DMS114 treated with DMSO at 0.1 percent for 48 hours (cell line): ENCODE measurements at regions not wholly inside any gene's neighbourhood (a gene's known extent, or its start where the extent isn't known, plus 50 kb on each side); places are given as distances from the start of the nearest gene placed in this dataset.
"Not testable (repeated sequence)": the region's sequence is repeated elsewhere in the genome, so short reads cannot be mapped to it uniquely, and the experiment has no call there.

Experiments
- DNase-seq: peaks from one replicate; lab custom pipeline; 2025; ENCODE audit not compliant: unreplicated experiment; lab: John Stamatoyannopoulos, UW

DNA sequence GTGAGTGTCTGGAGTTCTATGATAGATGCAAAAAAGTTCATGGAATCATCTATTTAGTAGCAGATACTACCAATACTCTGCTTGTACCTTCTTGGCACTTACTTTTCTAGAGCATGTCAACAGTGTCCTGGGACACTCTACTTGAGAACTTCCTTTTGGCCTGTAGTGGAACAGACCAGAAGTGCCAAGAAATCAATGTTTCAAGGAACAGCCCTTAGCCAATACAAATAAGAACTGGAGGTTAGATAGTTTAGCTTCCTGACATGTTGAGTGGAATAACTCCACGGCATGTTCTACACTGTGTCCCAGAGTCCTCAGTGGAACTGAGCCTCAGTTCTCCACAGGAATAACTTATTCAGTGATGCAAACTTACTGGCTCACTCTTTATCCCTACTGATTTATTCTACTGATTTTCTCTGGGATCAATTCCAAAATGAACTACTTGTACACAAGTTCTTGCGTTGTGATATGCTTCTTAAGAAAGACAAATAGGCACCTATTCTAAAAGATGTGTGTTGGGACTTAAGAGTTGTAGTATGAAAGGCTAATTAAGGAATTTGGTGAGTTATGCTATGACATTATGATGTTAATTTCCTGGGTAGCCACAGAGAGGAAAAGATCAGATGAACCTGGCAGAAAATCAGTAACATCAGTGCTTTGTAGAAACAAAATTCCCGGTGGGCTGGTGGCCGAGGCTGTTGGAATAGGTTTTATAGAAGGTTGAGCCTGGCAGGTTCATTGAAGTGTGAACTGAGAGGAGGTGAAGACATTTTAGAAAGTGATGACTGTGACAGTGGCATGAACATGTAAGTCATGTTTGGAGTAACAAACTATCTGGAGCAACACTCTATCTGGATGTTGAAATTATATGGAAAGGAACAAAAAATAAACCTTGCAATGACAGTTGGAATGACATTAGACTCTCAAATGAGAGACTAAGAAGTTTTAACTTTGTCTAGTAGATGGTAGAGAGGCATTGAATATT lies 101.8 kb upstream of the RBMS3 start:
- DNase-seq: no peak

DNA sequence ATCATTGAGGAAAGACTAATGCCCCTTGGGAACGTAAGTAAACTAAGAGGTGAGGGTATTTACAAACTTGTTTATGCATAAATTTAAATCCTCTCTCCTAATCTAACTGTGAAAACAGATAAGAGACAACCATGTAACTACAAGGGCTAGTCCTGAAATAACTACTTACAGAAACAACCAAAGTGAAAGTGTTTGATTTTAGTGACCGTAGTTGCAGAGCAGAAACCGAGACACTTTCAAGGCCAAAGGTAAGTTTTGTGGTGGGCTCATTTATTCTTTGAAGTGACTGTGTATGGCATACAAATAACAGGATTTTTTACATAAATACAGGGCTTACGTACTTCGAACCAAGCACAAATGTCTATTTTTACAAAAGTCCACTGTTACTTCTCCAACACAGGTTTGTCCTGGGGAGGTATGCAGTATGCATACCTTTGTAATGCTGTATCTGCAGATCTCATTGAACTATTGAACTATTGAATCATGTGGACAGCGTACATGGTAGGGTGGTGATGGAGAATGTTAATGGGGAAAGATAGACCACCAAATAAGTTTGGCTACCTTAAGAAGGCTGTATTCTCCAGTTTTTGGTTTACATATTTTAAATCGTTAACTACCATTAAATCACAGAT lies 99.6 kb upstream of the RBMS3 start:
- no peak for DNase-seq

DNA sequence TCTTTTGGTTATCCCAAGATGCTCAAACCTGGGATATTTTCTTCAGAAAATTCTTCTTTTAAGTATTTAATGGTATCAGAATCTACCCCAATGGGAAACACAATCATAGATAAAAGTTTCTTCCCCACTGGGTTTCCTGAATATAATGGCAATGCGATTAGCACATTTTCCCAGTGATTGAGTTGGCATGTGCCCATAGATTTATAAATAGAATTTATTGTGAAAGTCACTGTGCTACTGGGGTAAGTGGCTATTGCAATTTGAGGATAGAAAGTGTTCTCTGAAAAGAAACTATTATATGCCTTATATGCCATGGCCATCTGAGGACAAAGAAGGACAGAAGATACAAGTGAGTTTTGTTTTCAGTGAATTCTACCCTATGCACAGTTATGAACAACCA lies 99.0 kb upstream of the RBMS3 start:
- no peak for DNase-seq

DNA sequence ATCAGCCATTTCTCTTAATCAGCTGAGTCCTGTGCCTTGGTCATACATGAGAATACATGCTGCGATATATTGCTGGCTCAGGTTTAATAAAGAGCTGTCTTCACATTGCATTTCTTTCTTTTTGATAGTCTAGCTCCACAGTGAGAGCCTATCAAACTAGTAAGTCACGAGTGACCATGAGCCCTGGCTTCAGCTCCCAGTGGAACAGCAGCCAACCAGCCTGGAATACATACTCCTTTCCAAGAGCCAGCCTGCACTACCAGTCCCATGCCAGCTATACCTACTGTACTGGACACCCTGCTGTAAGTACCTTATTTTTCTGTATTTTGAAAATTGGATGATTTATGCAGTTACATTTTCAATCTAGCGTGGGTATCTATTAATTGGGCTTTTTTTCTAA lies 98.0 kb upstream of the RBMS3 start:
- not testable (repeated sequence) for DNase-seq

DNA sequence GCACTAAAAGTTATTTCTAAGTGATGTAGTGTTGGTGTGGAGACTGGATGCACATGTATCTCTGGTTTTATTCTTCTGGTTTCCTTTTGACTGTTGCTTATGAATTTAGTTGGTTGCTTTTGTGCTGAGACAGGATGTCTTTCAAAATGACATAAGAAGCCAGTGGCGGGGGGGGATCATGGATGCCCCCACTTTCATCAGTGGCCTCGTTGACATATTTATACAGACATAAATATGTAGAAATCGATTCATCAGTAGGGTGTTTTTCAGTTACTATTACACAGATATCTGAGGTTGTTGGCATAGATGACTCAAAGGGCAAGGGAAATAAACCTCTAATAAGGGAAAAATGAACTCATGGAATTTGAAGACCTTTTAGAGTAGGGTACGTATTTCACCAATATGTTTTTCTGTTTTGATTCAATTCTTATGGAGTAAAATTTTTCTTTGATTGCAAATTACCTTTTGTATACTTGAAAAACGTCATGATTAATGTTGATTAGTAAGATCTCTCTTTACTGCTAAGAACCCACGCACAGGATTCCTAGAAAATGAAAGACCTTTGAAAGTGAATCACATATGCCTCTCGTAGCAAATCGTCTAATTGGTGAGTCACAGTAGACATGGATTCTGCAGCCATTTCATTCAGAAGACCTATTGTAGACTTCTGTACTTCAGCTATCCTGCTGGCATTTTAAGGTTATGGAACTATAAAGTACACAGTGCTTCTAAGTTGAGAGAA lies 97.4 kb upstream of the RBMS3 start:
- DNase-seq: no peak

DNA sequence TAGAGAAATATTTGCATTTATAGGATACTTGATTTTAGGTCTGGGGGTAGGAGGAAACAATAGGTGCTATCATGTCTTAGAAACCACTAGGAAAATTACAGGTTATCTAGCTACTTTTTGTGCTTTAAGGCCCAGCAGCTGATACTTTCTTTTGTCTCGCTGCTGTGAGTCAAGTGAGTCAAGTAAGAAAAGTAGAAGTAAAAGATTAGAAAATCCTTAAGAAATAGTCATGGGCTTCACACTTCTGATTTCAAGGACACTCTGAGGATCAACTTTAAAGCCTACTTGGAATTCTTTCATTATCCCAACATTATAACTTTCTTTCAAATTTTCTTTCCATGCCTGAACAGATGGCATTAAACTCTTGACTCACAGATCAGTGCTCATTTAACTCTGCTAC lies 95.2 kb upstream of the RBMS3 start:
- DNase-seq: no peak

DNA sequence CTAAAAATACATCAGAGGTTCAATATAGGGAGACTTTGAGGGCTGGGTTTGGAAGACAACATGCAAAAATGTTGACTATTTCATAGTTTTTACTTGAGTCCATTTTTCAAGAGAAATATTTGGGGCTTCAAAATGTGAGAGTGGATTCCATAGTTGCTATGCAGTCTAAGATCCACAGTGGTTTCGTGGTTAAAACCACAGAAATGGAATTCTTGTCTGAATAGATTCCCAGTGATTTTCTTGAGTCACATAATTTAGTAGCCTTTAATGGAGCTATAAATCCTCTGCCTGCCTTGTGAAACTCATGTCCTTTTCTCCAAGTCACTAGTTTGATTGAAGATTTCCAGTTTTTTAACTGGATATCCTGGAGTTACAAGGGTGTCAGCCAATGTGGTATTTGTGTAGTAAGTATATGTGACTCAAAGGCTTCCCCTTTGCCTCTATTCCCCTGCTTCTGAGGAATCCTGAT lies 94.7 kb upstream of the RBMS3 start:
- DNase-seq: no peak

DNA sequence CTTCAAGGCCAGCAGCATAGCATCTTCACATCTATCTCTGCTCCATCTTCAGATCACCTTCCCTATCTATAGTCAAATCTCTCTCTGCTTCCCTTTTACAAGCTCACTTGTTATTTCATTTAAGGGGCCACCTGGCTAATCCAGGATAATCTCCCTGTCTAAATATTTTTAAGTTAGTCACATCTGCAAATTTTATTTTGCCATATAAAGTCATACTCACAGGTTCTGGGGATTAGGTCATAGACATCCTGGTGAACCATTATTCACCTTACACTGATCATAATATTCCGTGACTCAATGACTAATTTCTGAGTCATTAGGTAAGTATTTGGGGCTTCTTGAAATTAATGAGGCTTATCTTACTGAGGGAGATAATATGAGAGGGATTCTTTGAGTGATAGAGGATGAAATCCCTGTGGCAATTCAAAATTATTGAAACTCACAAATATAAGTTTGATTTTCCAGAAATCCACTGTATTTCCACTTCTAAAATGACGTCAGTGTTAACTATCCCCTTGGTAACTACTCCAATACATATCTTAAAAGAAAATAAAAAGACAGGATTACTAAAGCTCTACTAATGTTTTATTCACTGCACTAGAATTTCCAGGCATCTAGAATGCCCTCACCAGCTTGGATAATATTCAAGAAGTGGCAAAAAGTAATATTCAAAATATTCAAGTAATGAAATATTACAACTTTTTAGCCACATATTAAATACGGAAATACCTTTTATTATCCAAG lies 93.7 kb upstream of the RBMS3 start:
- DNase-seq: no peak

DNA sequence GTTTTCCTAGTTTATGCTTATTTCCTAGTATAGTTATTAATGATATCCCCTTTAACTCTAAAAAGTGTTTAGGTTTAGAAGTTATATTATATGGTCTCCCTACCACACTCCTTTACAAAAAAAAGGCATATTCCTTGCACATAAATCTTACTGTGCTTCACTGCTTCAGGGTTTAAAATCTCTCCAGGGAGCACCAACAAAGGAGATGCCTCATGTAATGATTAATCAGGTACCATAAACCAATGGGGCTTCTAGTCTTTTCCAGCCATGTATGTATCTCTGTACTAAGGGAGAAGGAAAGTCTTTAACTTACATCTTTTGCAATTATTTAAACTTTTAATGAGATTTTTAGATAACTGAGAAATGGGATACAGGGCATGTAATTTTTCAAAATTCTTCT lies 91.5 kb upstream of the RBMS3 start:
- no peak for DNase-seq

DNA sequence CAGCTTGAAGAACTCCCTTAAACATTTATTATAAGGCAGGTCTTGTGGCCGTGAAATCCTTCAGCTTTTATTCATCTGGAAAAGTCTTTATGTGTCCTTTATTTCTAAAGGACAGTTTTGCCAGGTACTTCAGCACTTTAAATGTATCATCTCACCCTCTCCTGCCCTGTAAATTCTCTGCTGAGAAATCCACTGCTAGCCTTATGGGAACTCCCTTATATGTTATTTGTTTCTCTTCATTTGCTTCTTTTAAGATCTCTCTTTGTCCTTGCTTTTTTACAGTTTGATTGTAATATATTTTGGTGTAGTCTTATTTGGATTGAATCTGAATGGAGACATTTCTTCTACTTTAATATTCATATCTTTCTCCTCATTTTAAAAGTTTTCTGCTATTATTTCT lies 86.7 kb upstream of the RBMS3 start:
- DNase-seq: no peak

DNA sequence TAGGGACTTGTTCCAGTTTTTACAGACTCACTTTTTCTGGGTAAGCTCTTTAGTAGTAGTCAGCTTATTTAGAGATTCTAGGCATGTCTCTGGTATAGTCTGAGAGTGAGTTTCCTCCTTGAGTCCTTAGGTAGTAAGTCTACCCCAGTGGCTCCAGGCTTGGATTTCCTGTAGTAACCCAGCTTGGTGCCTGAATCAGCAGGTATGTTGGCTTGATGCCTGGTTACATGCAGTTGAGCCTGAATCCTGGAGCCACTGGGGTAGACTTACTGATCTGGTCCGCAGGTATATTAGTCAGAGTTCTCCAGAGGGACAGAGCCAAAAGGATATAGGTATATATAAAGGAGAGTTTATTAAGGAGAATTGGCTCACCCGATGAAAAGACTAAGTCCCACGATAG lies 85.8 kb upstream of the RBMS3 start:
- DNase-seq: no peak

DNA sequence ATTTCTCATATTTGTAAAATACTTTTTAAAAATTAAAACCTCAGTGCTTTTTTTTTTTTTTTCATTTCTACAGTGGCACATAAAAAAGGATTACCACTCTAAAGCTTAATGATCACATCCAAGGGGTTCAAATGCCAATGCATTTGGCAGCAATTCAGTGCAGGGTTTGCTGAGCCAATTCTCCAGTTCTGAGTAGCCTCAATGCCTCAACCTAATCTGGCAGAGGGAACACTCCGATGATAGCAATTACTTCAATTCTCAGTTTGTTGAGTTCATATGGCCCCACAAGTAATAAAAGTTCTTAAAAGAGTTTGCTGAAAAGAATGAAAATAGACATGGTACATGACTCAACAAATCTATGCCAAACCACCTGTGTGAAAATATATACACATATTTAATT lies 79.3 kb upstream of the RBMS3 start:
- DNase-seq: no peak

DNA sequence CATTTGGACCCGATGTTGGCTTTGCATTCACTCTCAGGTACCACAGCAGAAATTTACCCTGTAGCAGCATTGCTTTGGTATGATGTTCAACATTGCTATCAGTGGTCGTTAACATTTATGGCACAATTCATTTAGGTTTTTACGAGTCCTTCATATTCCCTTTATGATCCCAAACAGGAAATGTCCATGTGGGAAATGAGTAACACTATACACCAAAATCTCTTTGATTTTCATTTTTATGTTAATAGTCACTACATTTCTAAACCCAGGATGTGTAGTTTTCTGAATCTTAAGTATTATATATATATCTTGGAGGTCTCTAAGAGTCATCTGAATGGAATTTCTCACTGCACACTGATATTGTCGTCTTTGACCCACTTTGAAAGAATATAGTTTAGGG lies 78.5 kb upstream of the RBMS3 start:
- DNase-seq: no peak

DNA sequence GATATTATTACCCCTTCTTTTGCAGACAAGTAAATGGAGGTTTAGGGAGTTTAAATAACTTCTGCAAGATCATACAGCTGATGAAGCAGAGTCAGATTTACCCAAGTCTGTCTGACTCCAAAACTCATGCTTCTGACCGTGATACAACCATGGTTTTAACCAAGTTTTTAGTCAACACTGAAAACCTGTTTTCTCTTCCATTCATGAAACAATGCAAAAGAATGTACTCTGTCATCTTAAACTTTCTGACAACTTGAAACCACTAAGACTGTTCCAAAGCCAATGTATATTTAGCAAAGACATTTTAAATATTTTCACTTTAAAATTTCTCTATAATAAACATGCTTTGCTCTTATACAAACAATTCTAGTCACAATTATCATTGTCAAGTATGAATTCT lies 77.0 kb upstream of the RBMS3 start:
- no peak for DNase-seq

DNA sequence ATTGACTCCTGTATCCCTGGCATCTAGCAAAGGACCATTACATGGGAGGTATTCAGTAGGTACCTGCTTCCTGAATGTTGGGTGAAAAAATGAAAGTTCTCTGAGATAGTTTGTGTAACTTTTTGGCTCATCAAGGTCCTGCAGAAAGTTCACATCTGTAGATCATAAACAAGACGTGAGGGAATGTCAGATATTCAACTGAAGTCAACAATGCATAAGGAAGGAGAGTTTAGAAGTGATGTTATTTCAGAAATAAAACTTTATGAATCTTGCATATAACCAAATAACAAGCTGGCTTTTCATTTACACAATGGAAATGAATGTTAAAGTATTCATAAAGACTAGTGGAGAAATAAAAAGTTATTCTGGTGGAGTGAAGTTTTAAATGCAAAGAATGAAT lies 73.4 kb upstream of the RBMS3 start:
- no peak for DNase-seq

DNA sequence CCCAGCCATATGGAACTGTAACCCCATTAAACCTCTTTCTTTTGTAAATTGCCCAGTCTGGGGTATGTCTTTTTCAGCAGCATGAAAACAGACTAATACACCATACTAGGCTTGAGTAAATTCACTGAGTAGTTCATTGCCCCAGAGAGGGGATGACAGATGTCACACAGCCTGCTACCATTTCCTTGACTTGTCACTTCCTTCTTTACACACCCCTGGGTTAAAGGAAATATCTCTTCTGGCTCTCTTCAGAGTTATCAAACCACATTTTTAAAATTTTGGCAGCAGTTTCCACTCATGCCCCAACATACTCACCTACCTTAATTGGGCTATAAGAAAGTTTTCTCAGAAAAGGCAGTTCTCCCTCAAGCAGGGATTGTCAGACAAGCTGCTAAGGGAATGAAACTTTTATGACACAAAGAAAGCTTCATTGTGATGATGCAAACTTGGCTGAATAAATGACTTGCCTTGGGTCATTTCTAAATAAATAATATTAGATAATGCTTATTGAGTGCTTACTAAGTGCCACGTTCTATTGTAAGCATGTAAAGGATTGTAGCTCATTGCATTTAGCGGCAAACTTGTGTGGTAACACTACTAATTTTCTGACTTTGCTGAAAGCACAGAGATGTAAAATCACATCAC lies 68.0 kb upstream of the RBMS3 start:
- no peak for DNase-seq

DNA sequence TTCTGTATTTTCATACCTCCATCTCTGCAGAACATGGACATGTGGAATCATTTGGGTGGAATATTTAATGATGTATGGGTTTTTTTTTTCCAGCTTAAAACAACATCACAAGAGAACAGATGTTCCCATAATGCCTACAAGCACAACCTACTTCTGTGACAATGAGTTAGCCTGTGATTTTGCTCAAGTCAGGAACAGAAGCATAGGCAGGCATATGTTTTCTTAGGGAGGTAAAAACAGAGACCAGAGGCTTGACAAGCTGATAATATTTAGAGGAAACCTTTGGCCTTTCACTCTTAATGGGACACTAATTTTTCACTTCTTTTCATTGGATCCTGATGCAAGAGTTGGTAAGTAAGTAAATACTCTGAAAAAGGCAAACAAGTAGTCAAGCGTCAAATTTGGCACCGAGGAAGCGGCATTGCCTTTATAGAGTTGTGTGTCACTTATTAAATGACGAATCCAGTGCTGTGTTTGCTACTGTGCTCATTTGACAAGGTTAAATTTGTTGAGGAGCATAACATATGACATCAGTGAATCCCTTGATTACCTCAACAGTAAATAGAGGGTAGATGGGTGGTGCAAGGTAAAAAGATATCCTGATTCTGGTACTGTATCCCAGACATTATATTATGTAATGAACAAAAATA lies 66.7 kb upstream of the RBMS3 start:
- DNase-seq: no peak

DNA sequence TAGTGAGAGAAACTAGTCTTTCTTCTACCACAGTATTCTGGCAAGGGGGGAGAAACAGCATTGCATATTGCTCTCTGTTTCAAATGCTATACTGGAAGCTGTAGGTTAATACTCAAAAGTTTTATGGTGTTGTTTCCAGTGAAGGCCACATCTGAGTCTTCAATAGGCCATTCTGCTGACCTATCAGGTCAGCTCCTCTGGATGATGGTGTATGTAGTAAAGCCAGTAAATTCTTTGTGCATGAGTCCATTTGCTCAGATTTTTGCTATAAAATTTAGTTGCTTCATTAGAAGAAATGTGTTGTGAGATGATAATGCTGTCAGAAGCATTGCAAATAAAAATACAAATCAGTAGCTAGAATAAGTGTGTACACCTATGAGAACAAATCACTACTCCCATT lies 64.9 kb upstream of the RBMS3 start:
- no peak for DNase-seq

DNA sequence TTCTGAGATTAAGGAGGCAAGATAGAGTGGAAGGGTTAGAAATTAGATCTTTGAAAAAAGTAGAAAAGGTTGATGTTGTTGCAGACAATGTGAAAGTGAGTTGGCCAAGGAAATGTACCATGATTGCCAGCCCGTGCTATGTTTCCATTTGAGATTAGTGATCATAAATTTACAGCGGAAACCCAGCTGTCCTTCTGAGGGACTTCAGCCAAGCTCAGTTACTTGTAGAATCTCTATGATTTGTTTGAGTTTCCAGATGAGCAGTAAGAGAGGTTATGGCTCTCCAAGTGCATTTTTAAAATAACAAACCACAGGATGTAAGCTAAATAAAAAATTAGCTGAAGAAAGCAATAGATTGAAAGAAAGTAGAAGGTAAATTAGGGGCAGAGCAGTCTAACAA lies 54.2 kb upstream of the RBMS3 start:
- no peak for DNase-seq

DNA sequence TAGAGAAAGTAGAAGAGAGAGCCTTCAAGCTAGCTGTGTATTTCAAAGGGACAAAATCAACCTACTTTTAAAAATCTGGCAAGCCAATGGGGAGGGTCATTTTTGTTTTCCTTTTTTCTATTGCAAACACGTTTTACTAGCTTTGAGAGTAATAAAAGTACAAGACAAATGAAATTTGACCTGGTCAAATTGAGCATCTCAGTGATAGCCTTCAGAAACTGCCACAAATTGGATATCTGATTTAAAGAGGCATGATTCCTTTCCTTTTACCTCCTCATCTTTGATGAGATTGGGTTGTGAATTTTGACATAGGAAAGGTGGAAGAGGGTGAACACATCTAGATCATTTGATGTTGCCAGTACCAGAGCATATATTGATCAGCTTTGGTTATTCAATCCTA lies 53.6 kb upstream of the RBMS3 start:
- DNase-seq: no peak
